ENCODE measurements at regions not wholly inside any gene's neighbourhood (a gene's known extent, or its start where the extent isn't known, plus 50 kb on each side); places are given as distances from the start of the nearest gene placed in this dataset.

DNA sequence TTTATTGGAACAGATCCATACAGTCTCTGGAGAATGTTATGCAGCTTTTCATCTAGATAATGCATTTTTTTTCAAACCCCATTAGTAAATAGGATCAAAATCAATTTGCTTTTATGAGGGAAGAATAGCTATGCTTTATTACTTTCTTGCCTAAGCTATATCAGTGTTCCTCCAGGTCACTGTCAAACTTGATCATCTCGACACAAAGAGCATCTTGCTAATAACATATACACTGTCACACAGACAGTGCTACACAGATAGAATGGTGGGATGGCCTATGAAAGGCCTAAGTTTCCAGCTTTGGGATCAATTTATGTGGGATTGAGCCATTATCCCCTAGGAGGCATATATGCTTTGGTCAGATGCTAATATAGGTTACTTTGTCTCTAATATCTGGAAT is 862.9 kb upstream of the SPRY2 start:
- no peak for DNase-seq (ENCODE audit: unreplicated experiment)
- no peaks in the 10 kb centered on the region for H3K36me3 Mint-ChIP-seq (ENCODE audit: insufficient read depth, unreplicated experiment)
- ChIA-PET POLR2A (no interaction called here), CTCF (interaction anchor here (0.7 to 1.2 kb wide), 4 partner anchors 10 to 307 kb away, joined by 3 to 4 read pairs (median 3); no protein-coding TSS in a partner anchor)
- intact Hi-C loops (cut with micrococcal nuclease) = no loop called here
- no peaks in the 10 kb centered on the region for H3K4me1 Mint-ChIP-seq (ENCODE audit: insufficient read depth, unreplicated experiment)
- H3K27me3 Mint-ChIP-seq (ENCODE audit: insufficient read depth, unreplicated experiment) = no peaks in the 10 kb centered on the region
- H3K27ac Mint-ChIP-seq (ENCODE audit: low read depth, unreplicated experiment) = no peak overlapping the region
- BruUV-seq (replicated peaks) = no TSS peak
- H3K4me3 Mint-ChIP-seq (ENCODE audit: unreplicated experiment) = no peak overlapping the region
- TF ChIP-seq, protein P1, sequence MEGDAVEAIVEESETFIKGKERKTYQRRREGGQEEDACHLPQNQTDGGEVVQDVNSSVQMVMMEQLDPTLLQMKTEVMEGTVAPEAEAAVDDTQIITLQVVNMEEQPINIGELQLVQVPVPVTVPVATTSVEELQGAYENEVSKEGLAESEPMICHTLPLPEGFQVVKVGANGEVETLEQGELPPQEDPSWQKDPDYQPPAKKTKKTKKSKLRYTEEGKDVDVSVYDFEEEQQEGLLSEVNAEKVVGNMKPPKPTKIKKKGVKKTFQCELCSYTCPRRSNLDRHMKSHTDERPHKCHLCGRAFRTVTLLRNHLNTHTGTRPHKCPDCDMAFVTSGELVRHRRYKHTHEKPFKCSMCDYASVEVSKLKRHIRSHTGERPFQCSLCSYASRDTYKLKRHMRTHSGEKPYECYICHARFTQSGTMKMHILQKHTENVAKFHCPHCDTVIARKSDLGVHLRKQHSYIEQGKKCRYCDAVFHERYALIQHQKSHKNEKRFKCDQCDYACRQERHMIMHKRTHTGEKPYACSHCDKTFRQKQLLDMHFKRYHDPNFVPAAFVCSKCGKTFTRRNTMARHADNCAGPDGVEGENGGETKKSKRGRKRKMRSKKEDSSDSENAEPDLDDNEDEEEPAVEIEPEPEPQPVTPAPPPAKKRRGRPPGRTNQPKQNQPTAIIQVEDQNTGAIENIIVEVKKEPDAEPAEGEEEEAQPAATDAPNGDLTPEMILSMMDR (IDR thresholded peaks at IDR 0.05; ENCODE audit: unreplicated experiment) = no peak
- H3K9me3 Mint-ChIP-seq (ENCODE audit: unreplicated experiment) = peaks cover 7% of the 10 kb centered on the region

DNA sequence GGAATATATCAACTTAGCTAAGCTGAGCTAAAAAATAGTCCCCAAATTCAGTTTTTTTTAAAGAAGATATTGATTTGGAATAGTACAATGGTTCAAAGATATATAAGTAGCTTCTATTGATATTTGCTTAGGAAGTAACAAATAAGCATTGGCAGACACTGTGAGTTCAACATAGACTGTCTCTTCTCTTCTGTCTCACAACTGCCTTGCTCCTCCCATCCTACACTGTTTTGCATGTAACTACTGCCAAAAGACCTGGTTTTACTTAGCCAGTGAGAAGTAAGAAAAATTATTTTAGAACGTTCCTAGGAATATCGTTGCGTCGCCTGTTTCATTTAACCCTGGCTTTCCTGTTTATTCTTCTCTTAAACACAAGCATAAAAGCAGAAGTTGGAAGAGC is 859.0 kb upstream of the SPRY2 start:
- H3K27me3 Mint-ChIP-seq (ENCODE audit: insufficient read depth, unreplicated experiment) = no peaks in the 10 kb centered on the region
- no peaks in the 10 kb centered on the region for H3K36me3 Mint-ChIP-seq (ENCODE audit: insufficient read depth, unreplicated experiment)
- POLR2A ChIA-PET = no interaction called here

DNA sequence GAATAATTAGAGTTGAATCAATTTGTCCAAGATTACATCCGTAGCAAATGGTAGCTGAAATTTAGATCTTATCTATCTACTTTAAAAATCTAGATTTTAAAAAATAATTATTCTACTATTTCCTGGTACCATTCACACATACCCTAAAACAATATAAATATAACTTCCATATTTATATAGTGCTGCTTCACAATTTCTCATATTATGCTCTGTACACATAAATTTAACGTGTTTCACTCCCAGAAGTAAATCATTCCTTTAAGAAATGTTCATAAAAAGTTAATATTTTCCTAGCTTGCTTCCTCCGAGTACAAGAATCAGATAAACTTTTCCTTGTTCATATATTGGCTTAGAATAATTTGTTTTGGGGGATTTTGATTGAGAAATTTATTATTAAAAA is 857.0 kb upstream of the SPRY2 start:
- Mint-ChIP-seq H3K4me1 (ENCODE audit: insufficient read depth, unreplicated experiment) (no peaks in the 10 kb centered on the region), H3K36me3 (ENCODE audit: insufficient read depth, unreplicated experiment) (no peaks in the 10 kb centered on the region), H3K27ac (ENCODE audit: low read depth, unreplicated experiment) (no peak overlapping the region), H3K4me3 (ENCODE audit: unreplicated experiment) (no peak overlapping the region), H3K27me3 (ENCODE audit: insufficient read depth, unreplicated experiment) (no peaks in the 10 kb centered on the region), H3K9me3 (ENCODE audit: unreplicated experiment) (no peaks in the 10 kb centered on the region)
- POLR2A ChIA-PET = interaction anchor here (0.6 to 0.7 kb wide), 2 partner anchors 326 to 827 kb away, joined by 3 to 4 read pairs; no protein-coding TSS in a partner anchor
- DNase-seq (ENCODE audit: unreplicated experiment) = no peak
- intact Hi-C loops (cut with micrococcal nuclease) = no loop called here
- TF ChIP-seq, protein P1 (IDR thresholded peaks at IDR 0.05; ENCODE audit: unreplicated experiment) = no peak
- no TSS peak for BruUV-seq (replicated peaks)
- CTCF ChIA-PET = interaction anchor here (0.6 kb wide), 1 partner anchor 401 kb away, joined by 3 read pairs; no protein-coding TSS in a partner anchor

More for the DNA sequence above, 859.0 kb upstream of the SPRY2 start:
- intact Hi-C loops (cut with micrococcal nuclease) = no loop called here
- no peak for DNase-seq (ENCODE audit: unreplicated experiment)
- H3K4me3 Mint-ChIP-seq (ENCODE audit: unreplicated experiment) = no peak overlapping the region
- CTCF ChIA-PET = interaction anchor here (0.6 to 0.7 kb wide), 2 partner anchors 103 to 829 kb away, joined by 3 read pairs; no protein-coding TSS in a partner anchor
- TF ChIP-seq, protein P1 (IDR thresholded peaks at IDR 0.05; ENCODE audit: unreplicated experiment) = no peak
- H3K27ac Mint-ChIP-seq (ENCODE audit: low read depth, unreplicated experiment) = no peak overlapping the region
- BruUV-seq (replicated peaks) = no TSS peak
- H3K4me1 Mint-ChIP-seq (ENCODE audit: insufficient read depth, unreplicated experiment) = no peaks in the 10 kb centered on the region
- H3K9me3 Mint-ChIP-seq (ENCODE audit: unreplicated experiment) = no peaks in the 10 kb centered on the region

DNA sequence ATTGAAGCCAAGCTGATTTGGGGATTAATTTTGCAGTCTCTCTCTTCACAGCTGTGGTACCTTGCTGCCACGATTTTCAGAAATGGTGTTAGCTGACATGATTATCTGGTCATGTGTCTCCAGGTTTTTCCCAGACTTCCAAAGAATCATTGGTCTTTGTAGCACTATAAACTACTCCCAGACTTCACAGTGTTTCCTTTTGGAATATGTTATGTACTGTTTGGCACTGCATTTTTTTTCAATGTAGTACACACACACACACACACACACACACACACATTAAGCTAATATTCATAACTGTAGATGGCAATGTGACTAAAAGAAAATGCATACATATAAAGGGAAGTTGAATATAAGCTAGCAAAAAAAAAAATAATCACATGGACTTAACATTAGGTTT is 856.6 kb upstream of the SPRY2 start:
- DNase-seq (ENCODE audit: unreplicated experiment) = no peak
- no peaks in the 10 kb centered on the region for H3K4me1 Mint-ChIP-seq (ENCODE audit: insufficient read depth, unreplicated experiment)
- TF ChIP-seq, protein P1 (IDR thresholded peaks at IDR 0.05; ENCODE audit: unreplicated experiment) = no peak
- no peaks in the 10 kb centered on the region for H3K36me3 Mint-ChIP-seq (ENCODE audit: insufficient read depth, unreplicated experiment)
- intact Hi-C loops (cut with micrococcal nuclease) = no loop called here
- H3K27me3 Mint-ChIP-seq (ENCODE audit: insufficient read depth, unreplicated experiment) = no peaks in the 10 kb centered on the region
- no TSS peak for BruUV-seq (replicated peaks)
- POLR2A ChIA-PET = interaction anchor here (0.6 to 0.7 kb wide), 2 partner anchors 327 to 827 kb away, joined by 3 to 4 read pairs; no protein-coding TSS in a partner anchor
- no peak overlapping the region for H3K4me3 Mint-ChIP-seq (ENCODE audit: unreplicated experiment)
- H3K9me3 Mint-ChIP-seq (ENCODE audit: unreplicated experiment) = no peaks in the 10 kb centered on the region
- no peak overlapping the region for H3K27ac Mint-ChIP-seq (ENCODE audit: low read depth, unreplicated experiment)
- CTCF ChIA-PET = no interaction called here
